AG04450 (cell line): ENCODE measurements at regions not wholly inside any gene's neighbourhood (a gene's known extent, or its start where the extent isn't known, plus 50 kb on each side); places are given as distances from the start of the nearest gene placed in this dataset.
"Not testable (repeated sequence)": the region's sequence is repeated elsewhere in the genome, so short reads cannot be mapped to it uniquely, and the experiment has no call there.

Experiments used
- CTCF ChIA-PET: fragments of 300-600, 350-600 bp; formaldehyde crosslinking; extraction: SDS; loops from one replicate; lab custom pipeline; 2022; ENCODE audit warnings: antibody characterized with exemption, inconsistent platforms; lab: Charles Lee
- POLR2A ChIA-PET: fragments of 350-600 bp; formaldehyde crosslinking; extraction: SDS; loops from one replicate; lab custom pipeline; 2021; ENCODE audit warnings: antibody characterized with exemption, inconsistent platforms; lab: Yijun Ruan, JAX
- DNase-seq: peaks from one replicate; pipeline ENCODE4 v3.0.0-alpha.2; 2011; ENCODE audit warnings: low read depth, low spot score
- H3K27ac ChIP-seq: one replicate; pipeline ENCODE4 v1.5.1; 2012; ENCODE audit warnings: low read depth, low read length, control low read depth
- H3K27me3 ChIP-seq: one replicate; pipeline ENCODE4 v1.6.0; 2012; ENCODE audit warnings: low read length; ENCODE audit not compliant: control insufficient read depth, insufficient read depth
- H3K4me3 ChIP-seq: 2 replicates; pipeline ENCODE4 v1.5.1; 2011; ENCODE audit warnings: mild to moderate bottlenecking, low read depth, low read length, control low read depth
- H3K9me3 ChIP-seq: 2 replicates; pipeline ENCODE4 v1.5.1; 2012; ENCODE audit warnings: low read length; ENCODE audit not compliant: control insufficient read depth, insufficient read depth
- CTCF ChIP-seq: IDR thresholded peaks from 2 replicates; pipeline ENCODE4 v1.5.1; 2011; ENCODE audit warnings: low read depth, low read length, control low read depth, inconsistent platforms

- no peak for TF ChIP-seq CTCF
- H3K9me3 ChIP-seq: no peaks in the 10 kb centered on the region
- no peak overlapping the region for H3K4me3 ChIP-seq
- ChIA-PET POLR2A (no interaction called here), CTCF (interaction anchor here (0.6 to 2.4 kb wide), 3 partner anchors 51 to 987 kb away, joined by 3 to 12 read pairs (median 3); no protein-coding TSS in a partner anchor)
- H3K27me3 ChIP-seq: peaks cover 2% of the 10 kb centered on the region
- H3K27ac ChIP-seq: peak overlapping the region; percentile 75
- DNase-seq: peak; percentile 30
These were observed 128.5 kb upstream of the RGS6 start for GRCh38 chr14:71803539-71804260.

- ChIA-PET POLR2A (no interaction called here), CTCF (interaction anchor here (0.6 to 2.4 kb wide), 3 partner anchors 50 to 900 kb away, joined by 3 to 12 read pairs (median 3); no protein-coding TSS in a partner anchor)
- Histone ChIP-seq H3K27ac (no peak overlapping the region), H3K4me3 (no peak overlapping the region), H3K27me3 (peaks cover 2% of the 10 kb centered on the region), H3K9me3 (no peaks in the 10 kb centered on the region)
- DNase-seq: no peak
- TF ChIP-seq CTCF: no peak
These were observed 127.2 kb upstream of the RGS6 start for GRCh38 chr14:71804992-71805391.

GRCh38 chr14:71807049-71807448, 125.2 kb upstream of the RGS6 start:
- ChIA-PET CTCF (interaction anchor here (0.9 kb wide), 1 partner anchor 48 kb away, joined by 6 read pairs; no protein-coding TSS in a partner anchor), POLR2A (interaction anchor here (1.7 kb wide), 1 partner anchor 9 kb away, joined by 9 read pairs; no protein-coding TSS in a partner anchor)
- not testable (repeated sequence) for H3K27me3 ChIP-seq, H3K9me3 ChIP-seq, H3K4me3 ChIP-seq
- peak overlapping the region; percentile 21 for H3K27ac ChIP-seq
- DNase-seq: peak; percentile 48

- H3K27me3 ChIP-seq, CTCF ChIA-PET, H3K9me3 ChIP-seq, H3K27ac ChIP-seq, H3K4me3 ChIP-seq, DNase-seq, POLR2A ChIA-PET: not testable (repeated sequence)
These were observed 121.4 kb upstream of the RGS6 start for GRCh38 chr14:71810800-71811199.

- ChIA-PET CTCF (no interaction called here), POLR2A (no interaction called here)
- DNase-seq: no peak
- TF ChIP-seq CTCF: no peak
- peaks cover 9% of the 10 kb centered on the region for H3K27me3 ChIP-seq
- no peak overlapping the region for H3K27ac ChIP-seq
- no peaks in the 10 kb centered on the region; the same call in 1 of the 2 replicates for H3K9me3 ChIP-seq
- H3K4me3 ChIP-seq: no peak overlapping the region
These were observed 119.5 kb upstream of the RGS6 start for GRCh38 chr14:71812693-71813092.

- peaks cover 9% of the 10 kb centered on the region for H3K27me3 ChIP-seq
- no peak for TF ChIP-seq CTCF
- no peak for DNase-seq
- POLR2A ChIA-PET: no interaction called here
- no peak overlapping the region for H3K4me3 ChIP-seq
- no peaks in the 10 kb centered on the region; the same call in 1 of the 2 replicates for H3K9me3 ChIP-seq
- H3K27ac ChIP-seq: no peak overlapping the region
- CTCF ChIA-PET: interaction anchor here (0.5 kb wide), 1 partner anchor 115 kb away, joined by 9 read pairs; no protein-coding TSS in a partner anchor
These were observed 117.1 kb upstream of the RGS6 start for GRCh38 chr14:71815110-71815509.
